GM23248 (cell line): ENCODE measurements at regions not wholly inside any gene's neighbourhood (a gene's known extent, or its start where the extent isn't known, plus 50 kb on each side); places are given as distances from the start of the nearest gene placed in this dataset. TPM values are rescaled to one million over a fixed set of nuclear protein-coding genes. Genes with fewer than 3 reads are reported as not detected.

Experiments
- DNase-seq: peaks from one replicate; pipeline ENCODE4 v3.0.0-alpha.2; 2015
- H2AFZ ChIP-seq: fragments of 200-600 bp; sonication (generic); 2 replicates; pipeline ENCODE4 v1.6.1; 2016; ENCODE audit warnings: antibody characterized with exemption
- H3F3A ChIP-seq: fragments of 200-600 bp; sonication (generic); 2 replicates; pipeline ENCODE4 v1.6.1; 2016; ENCODE audit warnings: mild to moderate bottlenecking, antibody characterized with exemption, mixed run types; ENCODE audit not compliant: insufficient read depth
- H3K27ac ChIP-seq: fragments of 200-600 bp; sonication (generic); 2 replicates; pipeline ENCODE4 v1.5.1; 2016; ENCODE audit warnings: mild to moderate bottlenecking
- H3K27me3 ChIP-seq: fragments of 200-600 bp; sonication (generic); replicated peaks from 2 replicates; pipeline ENCODE4 v1.6.1; 2016; ENCODE audit warnings: mild to moderate bottlenecking; ENCODE audit not compliant: insufficient read depth
- H3K36me3 ChIP-seq: fragments of 200-600 bp; sonication (generic); 2 replicates; pipeline ENCODE4 v1.6.1; 2016; ENCODE audit warnings: low read depth, mild to moderate bottlenecking
- H3K4me1 ChIP-seq: fragments of 200-600 bp; sonication (generic); 2 replicates; pipeline ENCODE4 v1.6.1; 2016; ENCODE audit warnings: mild to moderate bottlenecking; ENCODE audit not compliant: insufficient read depth
- H3K4me2 ChIP-seq: fragments of 200-600 bp; sonication (generic); one replicate; pipeline ENCODE4 v1.6.1; 2016; ENCODE audit warnings: mild to moderate bottlenecking; ENCODE audit not compliant: unreplicated experiment
- H3K4me3 ChIP-seq: fragments of 200-600 bp; sonication (generic); 2 replicates; pipeline ENCODE4 v1.5.1; 2016; ENCODE audit warnings: mild to moderate bottlenecking
- H3K79me2 ChIP-seq: fragments of 200-600 bp; sonication (generic); 2 replicates; pipeline ENCODE4 v1.6.1; 2016; ENCODE audit warnings: mild to moderate bottlenecking; ENCODE audit not compliant: insufficient read depth
- H3K9ac ChIP-seq: fragments of 200-600 bp; sonication (generic); 2 replicates; pipeline ENCODE4 v1.6.1; 2016; ENCODE audit warnings: mild to moderate bottlenecking
- H3K9me2 ChIP-seq: fragments of 200-600 bp; sonication (generic); 2 replicates; pipeline ENCODE4 v1.6.1; 2016; ENCODE audit warnings: mixed run types, mild to moderate bottlenecking, moderate library complexity; ENCODE audit not compliant: insufficient read depth
- H3K9me3 ChIP-seq: fragments of 200-600 bp; sonication (generic); one replicate; pipeline ENCODE4 v1.6.1; 2017; ENCODE audit warnings: low read depth
- H4K20me1 ChIP-seq: fragments of 200-600 bp; sonication (generic); 2 replicates; pipeline ENCODE4 v1.6.0; 2016; ENCODE audit not compliant: insufficient read depth
- EZH2 ChIP-seq: fragments of 200-600 bp; sonication (generic); IDR thresholded peaks from 2 replicates; pipeline ENCODE4 v1.6.1; 2018; ENCODE audit warnings: antibody characterized with exemption, mild to moderate bottlenecking; ENCODE audit not compliant: insufficient read depth, poor library complexity, severe bottlenecking
- EZH2phosphoT487 ChIP-seq: fragments of 200-600 bp; sonication (generic); IDR thresholded peaks from 2 replicates; pipeline ENCODE4 v1.6.1; 2018; ENCODE audit warnings: antibody characterized with exemption, moderate library complexity, mild to moderate bottlenecking, low read depth; ENCODE audit not compliant: insufficient read depth
- WGBS, 2 experiments: methylation state at CpG; one replicate each; pipeline ENCODE4 v1.1.6; 2015 to 2017; ENCODE audit warnings: low lambda C conversion rate in 2 of 2, low coverage in 1 of 2; ENCODE audit errors: missing lambda C conversion rate in 2 of 2; 5-methylcytosine and 5-hydroxymethylcytosine counted together
- in situ Hi-C: fragments of 300-500 bp; cut with MboI; formaldehyde crosslinking; loops from 2 replicates; pipeline ENCODE4 v1.15.0; 2020
- small RNA-seq: library from RNA; depleted of rRNA; stranded (forward); fragments of <200 nt; gene quantifications from one replicate; pipeline ENCODE3, GENCODE V24; 2014; ENCODE audit warnings: low read depth, low replicate concordance

DNA sequence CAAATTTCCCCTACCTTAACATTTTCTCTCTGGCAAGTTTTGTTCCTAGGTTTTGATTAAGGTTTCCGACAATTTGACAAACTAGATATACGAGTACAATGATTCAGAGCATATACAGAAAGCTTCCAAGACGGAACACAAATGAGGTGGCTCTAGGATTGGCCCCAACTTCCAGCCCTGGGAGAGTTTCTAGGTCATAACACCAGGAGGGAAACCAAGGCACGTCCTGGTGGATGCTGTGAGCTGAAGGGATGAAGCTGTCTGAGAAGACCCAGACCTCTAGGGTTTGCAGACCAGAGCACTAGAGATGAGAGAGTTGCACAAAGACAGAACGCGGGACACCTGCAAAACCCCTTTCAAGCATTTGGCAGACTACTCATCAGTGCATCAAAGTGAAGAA lies 51.5 kb upstream of the CAND1 start:
- no peak for DNase-seq
- no peak overlapping the region for H2AFZ ChIP-seq

More for the DNA sequence above, 51.5 kb upstream of the CAND1 start:
- Histone ChIP-seq H4K20me1 (no peaks in the 10 kb centered on the region), H3K27ac (no peak overlapping the region), H3K27me3 (no peaks in the 10 kb centered on the region; the same call in 1 of the 2 replicates), H3K4me2 (no peak overlapping the region), H3K9me2 (no peaks in the 10 kb centered on the region), H3K79me2 (no peaks in the 10 kb centered on the region), H3F3A (no peaks in the 10 kb centered on the region), H3K9ac (no peak overlapping the region), H3K9me3 (no peaks in the 10 kb centered on the region), H3K36me3 (no peaks in the 10 kb centered on the region), H3K4me1 (no peaks in the 10 kb centered on the region), H3K4me3 (no peak overlapping the region)
- 40 to 45% methylated on average over 6 of the region's 6 CpGs for WGBS, 2 experiments
- in situ Hi-C loops = no loop called here
- TF ChIP-seq EZH2 (no peak), EZH2phosphoT487 (no peak)

Small RNAs in the stretch of these regions (small RNA-seq; reads per million reads assigned to genes)
- not detected for gene AC073530.2
